Activated CD4-positive, alpha-beta T cell treated with anti-CD3 and anti-CD28 coated beads for 36 hours (primary cell): ENCODE measurements at regions not wholly inside any gene's neighbourhood (a gene's known extent, or its start where the extent isn't known, plus 50 kb on each side); places are given as distances from the start of the nearest gene placed in this dataset.

Experiments
- ATAC-seq: fragments of 200-7000 bp; cut with Tn5 transposase; one replicate; pipeline ENCODE4 v1.10.0; 2021; ENCODE audit warnings: mild to moderate bottlenecking, moderate library complexity
- CTCF ChIA-PET: fragments of 350-600 bp; sonication (Branson Sonifier 250); formaldehyde crosslinking; loops from one replicate; lab custom pipeline; 2021; ENCODE audit warnings: antibody characterized with exemption; lab: Charles Lee
- POLR2A ChIA-PET: fragments of 350-600 bp; sonication (Branson Sonifier 250); formaldehyde crosslinking; loops from one replicate; lab custom pipeline; 2021; ENCODE audit warnings: antibody characterized with exemption, inconsistent platforms; lab: Charles Lee
- DNase-seq: peaks from one replicate; pipeline ENCODE4 v3.0.0-alpha.2; 2020
- H3K27ac Mint-ChIP-seq: one replicate; pipeline ENCODE4 v1.8.0; 2021; ENCODE audit warnings: mixed read lengths
- H3K27me3 Mint-ChIP-seq: one replicate; pipeline ENCODE4 v1.8.0; 2021; ENCODE audit warnings: mixed read lengths
- H3K36me3 Mint-ChIP-seq: one replicate; pipeline ENCODE4 v1.8.0; 2021; ENCODE audit warnings: low read depth, mixed read lengths
- H3K4me1 Mint-ChIP-seq: one replicate; pipeline ENCODE4 v1.8.0; 2021; ENCODE audit warnings: mixed read lengths
- H3K4me3 Mint-ChIP-seq: one replicate; pipeline ENCODE4 v1.8.0; 2021; ENCODE audit warnings: mild to moderate bottlenecking, moderate library complexity, mixed read lengths
- H3K9me3 Mint-ChIP-seq: one replicate; pipeline ENCODE4 v1.8.0; 2021; ENCODE audit warnings: low read depth, mixed read lengths
- intact Hi-C, 2 experiments: fragments of 100-400 bp; cut with DNase I in 1 of 2; cut with micrococcal nuclease in 1 of 2; formaldehyde crosslinking; loops; one replicate each; pipeline versions ENCODE4 v1.14.2 to v1.15.1; 2022 to 2024; cut with DNase I, micrococcal nuclease

DNA sequence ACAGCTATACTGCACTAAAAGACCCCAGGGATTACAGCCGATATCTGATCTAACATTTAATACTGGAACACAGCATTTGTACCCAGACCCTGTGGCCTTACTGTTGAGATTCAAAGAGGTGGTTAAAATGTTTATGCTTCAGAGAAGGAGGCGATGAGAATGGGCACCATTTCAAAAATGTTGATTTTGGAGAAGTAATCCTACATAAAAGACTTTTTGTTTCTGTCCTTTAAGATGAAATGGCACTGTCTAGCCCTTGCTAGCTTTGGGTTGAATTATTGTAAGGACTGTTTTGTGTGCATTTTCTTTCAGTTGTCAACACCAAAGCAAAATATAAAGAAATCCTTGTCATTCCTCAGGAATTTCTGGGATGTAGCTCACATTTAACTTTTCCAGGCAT, 288.5 kb upstream of the ANKH start:
- POLR2A ChIA-PET = no interaction called here
- CTCF ChIA-PET = interaction anchor here (0.8 kb wide), 1 partner anchor 13 kb away, joined by 3 read pairs; no protein-coding TSS in a partner anchor
- no peak overlapping the region for H3K27ac Mint-ChIP-seq
- intact Hi-C loops = no loop called here
- H3K9me3 Mint-ChIP-seq = peaks cover 34% of the 10 kb centered on the region
- no peaks in the 10 kb centered on the region for H3K36me3 Mint-ChIP-seq
- ATAC-seq (no peak), DNase-seq (no peak)
- H3K27me3 Mint-ChIP-seq = no peaks in the 10 kb centered on the region
- no peak overlapping the region for H3K4me3 Mint-ChIP-seq
- no peaks in the 10 kb centered on the region for H3K4me1 Mint-ChIP-seq

DNA sequence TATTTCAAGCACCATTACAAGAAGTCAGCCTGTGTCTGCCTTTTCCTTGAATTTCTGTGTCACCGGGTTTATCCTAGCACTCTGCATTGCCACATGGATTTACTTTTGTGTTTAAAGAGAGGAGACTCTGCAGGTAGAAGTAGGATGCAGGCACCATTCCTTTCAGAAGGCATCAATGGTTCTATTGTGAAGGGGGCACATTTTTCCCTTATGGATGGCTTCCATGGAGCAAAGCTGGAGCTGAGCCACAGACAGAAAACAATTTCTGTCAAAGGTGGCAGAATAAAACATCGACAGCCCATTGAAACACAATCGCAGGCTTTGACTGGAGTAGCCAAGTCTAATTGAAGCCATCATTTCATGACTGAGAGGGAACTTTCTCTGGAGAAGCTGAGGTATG, 288.0 kb upstream of the ANKH start:
- ChIA-PET CTCF (interaction anchor here (0.8 kb wide), 1 partner anchor 14 kb away, joined by 3 read pairs; no protein-coding TSS in a partner anchor), POLR2A (no interaction called here)
- ATAC-seq = no peak

DNA sequence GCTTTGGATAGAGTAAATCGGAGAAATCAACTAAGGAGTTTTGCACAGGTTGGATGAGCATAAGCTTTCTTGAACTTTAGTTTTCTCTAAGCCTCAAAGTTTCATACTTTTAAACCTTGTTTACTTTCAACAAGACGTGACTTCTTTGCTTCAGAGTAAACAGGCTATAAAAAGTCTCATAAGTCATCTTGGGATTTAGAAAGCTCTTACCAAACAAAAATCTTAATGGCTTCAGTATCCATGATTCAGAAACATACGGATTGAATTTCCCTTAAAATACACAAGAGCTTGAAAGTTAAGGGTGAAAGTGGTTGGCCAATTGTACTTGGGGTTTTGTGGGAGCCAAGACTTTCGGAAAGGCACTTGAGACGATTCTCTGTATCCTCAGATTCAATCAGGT, 270.9 kb upstream of the ANKH start:
- ChIA-PET CTCF (interaction anchor here (0.9 kb wide), 1 partner anchor 11 kb away, joined by 4 read pairs; no protein-coding TSS in a partner anchor), POLR2A (no interaction called here)
- intact Hi-C loops = no loop called here
- H3K36me3 Mint-ChIP-seq = no peaks in the 10 kb centered on the region
- H3K27ac Mint-ChIP-seq = no peak overlapping the region
- H3K9me3 Mint-ChIP-seq = peaks cover 8% of the 10 kb centered on the region
- H3K4me3 Mint-ChIP-seq = no peak overlapping the region
- no peaks in the 10 kb centered on the region for H3K4me1 Mint-ChIP-seq
- ATAC-seq = no peak
- DNase-seq = no peak
- H3K27me3 Mint-ChIP-seq = no peaks in the 10 kb centered on the region

More for the DNA sequence above, 288.0 kb upstream of the ANKH start:
- H3K27ac Mint-ChIP-seq = no peak overlapping the region
- no peaks in the 10 kb centered on the region for H3K36me3 Mint-ChIP-seq
- no peaks in the 10 kb centered on the region for H3K27me3 Mint-ChIP-seq
- H3K9me3 Mint-ChIP-seq = peaks cover 30% of the 10 kb centered on the region
- no peak for DNase-seq
- intact Hi-C loops = no loop called here
- H3K4me3 Mint-ChIP-seq = no peak overlapping the region
- no peaks in the 10 kb centered on the region for H3K4me1 Mint-ChIP-seq

DNA sequence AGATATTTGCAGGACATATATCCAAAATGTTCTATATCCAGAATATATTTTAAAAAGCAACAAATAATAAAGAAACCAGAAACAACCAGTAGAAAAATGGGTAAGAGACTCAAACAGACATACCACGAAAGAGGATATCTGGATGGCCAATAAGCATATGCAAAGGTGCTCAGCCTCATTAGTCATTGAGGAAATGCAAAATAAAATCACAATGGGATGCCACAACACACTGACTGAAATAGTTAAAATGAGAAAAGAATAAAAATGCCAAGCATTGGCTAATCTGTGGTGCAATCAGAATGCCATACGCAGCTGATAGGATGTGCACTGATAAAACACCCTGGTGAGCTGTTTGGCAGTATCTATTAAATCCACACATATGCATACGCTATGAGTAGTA, 265.8 kb upstream of the ANKH start:
- DNase-seq = no peak
- Mint-ChIP-seq H3K27ac (no peak overlapping the region), H3K4me1 (no peaks in the 10 kb centered on the region), H3K36me3 (no peaks in the 10 kb centered on the region), H3K4me3 (no peak overlapping the region), H3K27me3 (no peaks in the 10 kb centered on the region), H3K9me3 (peaks cover 10% of the 10 kb centered on the region)
- ChIA-PET CTCF (no interaction called here), POLR2A (no interaction called here)
- intact Hi-C loops = no loop called here
- ATAC-seq = no peak

DNA sequence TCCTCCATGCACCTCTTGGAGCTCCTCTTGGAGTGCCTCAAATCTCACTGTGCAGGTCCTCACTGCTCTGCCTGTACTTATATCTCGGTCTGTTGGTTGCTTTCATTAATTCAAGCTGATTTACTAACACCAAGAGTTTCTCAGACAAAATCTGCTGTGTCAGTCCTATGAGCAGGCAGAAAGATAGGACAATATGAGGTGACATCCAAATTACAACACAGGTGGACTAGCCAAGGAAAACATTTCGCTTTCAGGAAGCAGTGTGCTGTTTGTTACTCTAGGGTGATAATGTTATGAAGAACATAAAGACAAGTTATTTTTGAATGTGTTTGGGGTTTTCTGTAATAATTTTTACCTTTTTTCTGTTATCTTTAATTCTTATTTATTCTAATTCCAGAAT, 264.1 kb upstream of the ANKH start:
- ChIA-PET CTCF (no interaction called here), POLR2A (no interaction called here)
- Mint-ChIP-seq H3K27me3 (no peaks in the 10 kb centered on the region), H3K36me3 (no peaks in the 10 kb centered on the region), H3K27ac (no peak overlapping the region), H3K4me3 (no peak overlapping the region), H3K9me3 (peaks cover 12% of the 10 kb centered on the region), H3K4me1 (no peaks in the 10 kb centered on the region)
- no peak for ATAC-seq
- intact Hi-C loops = no loop called here
- DNase-seq = no peak

DNA sequence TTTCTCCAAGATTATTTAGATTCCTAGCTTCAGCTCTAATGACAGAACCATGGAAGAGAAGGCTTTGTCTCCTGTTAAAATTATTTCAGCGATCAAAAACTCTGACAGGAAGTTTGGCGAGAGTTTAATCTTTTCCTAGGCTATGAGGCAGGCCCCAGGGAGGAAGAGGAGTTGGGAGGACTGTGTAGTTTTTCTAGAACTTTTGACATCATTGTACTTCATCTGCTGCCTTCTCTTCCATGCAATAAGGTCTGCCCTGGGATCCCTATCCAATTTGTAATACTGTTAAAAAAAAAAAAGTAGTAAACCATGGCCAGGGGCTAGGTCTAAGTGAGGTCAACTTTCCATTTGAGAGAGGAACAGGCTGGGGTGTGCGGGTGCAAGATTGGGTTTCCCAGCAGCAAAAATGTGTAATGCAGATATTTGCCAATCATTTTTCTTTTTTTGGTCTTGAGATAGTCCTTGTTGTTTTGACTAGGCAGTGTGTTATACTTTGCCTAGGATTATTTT, 261.9 kb upstream of the ANKH start:
- Mint-ChIP-seq H3K4me1 (no peaks in the 10 kb centered on the region), H3K4me3 (no peak overlapping the region), H3K27ac (no peak overlapping the region), H3K36me3 (no peaks in the 10 kb centered on the region), H3K9me3 (peaks cover 11% of the 10 kb centered on the region), H3K27me3 (no peaks in the 10 kb centered on the region)
- ATAC-seq (no peak), DNase-seq (no peak)
- ChIA-PET POLR2A (no interaction called here), CTCF (interaction anchor here (0.7 kb wide), 1 partner anchor 653 kb away, joined by 3 read pairs; no protein-coding TSS in a partner anchor)
- intact Hi-C loops = no loop called here

DNA sequence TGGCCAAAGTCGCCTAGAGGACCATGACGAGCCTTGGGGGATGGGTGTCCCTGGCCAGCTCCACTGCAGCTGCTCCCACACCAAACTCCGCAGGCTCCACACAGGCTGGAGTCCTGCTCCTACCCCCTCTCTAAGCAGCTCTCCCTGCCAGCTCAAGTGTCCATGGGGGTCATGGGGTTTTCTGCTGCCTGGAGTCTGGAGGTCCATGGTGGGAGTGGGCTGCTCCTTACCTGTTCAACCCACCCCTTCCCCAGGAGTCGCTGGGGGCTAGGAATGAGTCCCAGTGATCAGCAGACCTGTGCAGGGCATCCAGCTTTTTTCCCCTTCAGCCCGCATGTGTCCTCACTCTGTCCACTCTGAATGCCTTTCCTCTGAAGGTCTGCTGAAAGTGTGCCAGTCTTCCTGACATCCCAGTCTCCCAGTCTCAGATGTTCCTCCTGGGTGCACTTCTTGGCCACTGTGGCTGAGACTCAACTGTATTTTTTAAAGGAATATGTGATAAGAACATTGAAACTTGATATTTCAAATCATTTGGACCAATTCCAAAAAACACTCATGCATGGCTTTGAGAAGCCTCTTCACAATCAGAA, 261.3 kb upstream of the ANKH start:
- Mint-ChIP-seq H3K4me1 (no peaks in the 10 kb centered on the region), H3K27me3 (no peaks in the 10 kb centered on the region), H3K36me3 (no peaks in the 10 kb centered on the region), H3K9me3 (peaks cover 15% of the 10 kb centered on the region), H3K27ac (no peak overlapping the region), H3K4me3 (no peak overlapping the region)
- ATAC-seq (no peak), DNase-seq (no peak)
- intact Hi-C loops = no loop called here
- ChIA-PET CTCF (no interaction called here), POLR2A (no interaction called here)

DNA sequence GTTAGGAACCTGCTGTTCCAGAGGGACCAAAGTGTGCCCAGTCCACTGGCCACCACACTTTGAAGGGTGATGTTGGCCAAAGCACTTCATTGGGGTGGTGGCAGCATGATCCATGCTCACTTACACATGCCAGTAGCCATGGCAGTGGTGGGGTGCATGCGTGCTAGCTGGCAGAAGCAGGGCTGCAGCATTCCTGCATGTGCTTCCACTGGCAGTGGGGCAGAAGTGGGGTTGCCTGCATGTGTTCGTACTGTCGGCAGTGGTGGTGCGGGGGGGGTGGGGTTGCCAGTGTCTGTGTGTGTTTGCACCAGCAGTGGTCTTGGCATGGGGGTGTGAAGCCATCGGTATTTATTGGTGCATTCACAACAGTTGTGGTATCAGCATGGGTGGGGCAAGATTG, 260.3 kb upstream of the ANKH start:
- no peak for ATAC-seq
- H3K27me3 Mint-ChIP-seq = no peaks in the 10 kb centered on the region
- no peaks in the 10 kb centered on the region for H3K36me3 Mint-ChIP-seq
- CTCF ChIA-PET = no interaction called here
- POLR2A ChIA-PET = no interaction called here
- no peak overlapping the region for H3K4me3 Mint-ChIP-seq
- no peaks in the 10 kb centered on the region for H3K4me1 Mint-ChIP-seq
- intact Hi-C loops = no loop called here
- peaks cover 15% of the 10 kb centered on the region for H3K9me3 Mint-ChIP-seq
- DNase-seq = no peak
- no peak overlapping the region for H3K27ac Mint-ChIP-seq

DNA sequence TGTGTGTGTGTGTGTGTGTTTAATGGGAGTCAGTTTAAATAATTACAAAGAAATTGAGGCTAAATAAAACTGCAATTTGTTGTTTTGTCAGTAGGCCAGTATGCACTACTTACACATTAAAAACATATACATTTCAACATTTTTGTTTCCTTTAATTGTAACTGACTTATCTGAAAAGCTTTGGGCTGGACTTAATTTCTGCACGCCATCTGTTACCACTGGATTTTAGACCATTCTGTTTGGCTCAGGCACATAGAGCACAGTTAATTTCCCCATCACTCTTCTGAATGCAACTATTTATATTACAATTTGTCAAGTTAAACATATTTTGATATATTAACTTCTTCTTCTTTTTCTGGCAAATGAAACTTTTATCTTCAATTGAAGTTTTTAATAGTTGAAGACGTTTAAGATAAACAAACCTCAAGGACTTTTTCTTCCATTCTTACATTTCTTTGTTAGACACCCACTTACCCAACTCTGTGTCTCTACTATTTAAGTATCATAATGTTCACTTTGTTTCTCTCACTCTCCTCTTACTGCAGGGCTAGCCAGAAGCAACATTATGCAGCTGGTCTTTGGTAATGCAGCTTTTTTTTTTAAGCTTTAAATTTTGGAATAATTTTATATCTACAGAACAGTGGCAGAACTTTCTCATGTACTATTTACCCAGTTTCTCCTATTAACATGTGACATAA, 253.4 kb upstream of the ANKH start:
- ChIA-PET CTCF (no interaction called here), POLR2A (no interaction called here)
- DNase-seq (no peak), ATAC-seq (no peak)
- H3K4me3 Mint-ChIP-seq = no peak overlapping the region
- peaks cover 20% of the 10 kb centered on the region for H3K9me3 Mint-ChIP-seq
- intact Hi-C loops = no loop called here
- H3K27me3 Mint-ChIP-seq = no peaks in the 10 kb centered on the region
- H3K4me1 Mint-ChIP-seq = no peaks in the 10 kb centered on the region
- H3K36me3 Mint-ChIP-seq = no peaks in the 10 kb centered on the region
- H3K27ac Mint-ChIP-seq = no peak overlapping the region

DNA sequence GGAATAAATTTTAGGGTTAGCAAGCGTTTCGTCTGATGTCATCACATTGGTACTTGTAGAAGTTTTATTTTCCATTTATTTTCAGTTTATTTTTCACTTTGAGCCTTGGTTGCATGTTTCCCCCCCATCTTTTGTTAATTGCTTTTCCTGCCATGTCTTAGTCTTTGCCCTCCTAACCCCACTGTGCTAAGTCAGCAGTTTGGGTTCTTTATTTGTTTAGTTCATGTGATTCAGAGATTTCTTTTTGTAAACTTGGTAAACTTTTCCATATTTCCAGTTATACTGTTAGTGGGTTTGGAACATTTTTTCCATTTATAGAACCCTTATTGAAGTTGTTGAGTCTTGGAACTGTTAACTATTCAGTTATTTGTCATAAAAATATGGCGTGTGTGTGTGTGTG, 252.9 kb upstream of the ANKH start:
- H3K36me3 Mint-ChIP-seq = no peaks in the 10 kb centered on the region
- intact Hi-C loops = no loop called here
- no peak overlapping the region for H3K4me3 Mint-ChIP-seq

DNA sequence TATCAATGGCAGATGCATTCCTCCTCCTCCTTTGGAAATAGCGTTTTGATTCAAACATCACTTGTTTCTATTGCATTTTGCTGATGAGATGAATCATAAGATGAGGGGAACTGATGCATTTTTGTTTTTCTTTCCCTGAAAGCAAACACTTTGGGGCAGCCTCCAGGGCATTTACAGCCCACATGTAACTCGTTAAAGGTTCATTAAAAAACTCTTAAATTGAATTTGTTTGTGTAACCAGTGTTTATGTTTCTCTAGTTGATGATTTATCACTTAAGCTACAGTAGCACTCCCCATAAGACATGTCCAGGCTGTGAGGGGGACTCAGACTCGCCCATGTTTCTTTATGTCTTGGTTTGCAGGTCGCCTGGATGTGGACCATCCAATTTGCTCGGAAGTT, 246.1 kb upstream of the ANKH start:
- no peaks in the 10 kb centered on the region for H3K36me3 Mint-ChIP-seq
- no peak overlapping the region for H3K4me3 Mint-ChIP-seq
- ChIA-PET CTCF (interaction anchor here (1.1 kb wide), 1 partner anchor 11 kb away, joined by 5 read pairs; no protein-coding TSS in a partner anchor), POLR2A (no interaction called here)
- no peaks in the 10 kb centered on the region for H3K4me1 Mint-ChIP-seq
- no peaks in the 10 kb centered on the region for H3K27me3 Mint-ChIP-seq
- no peak for ATAC-seq
- no peak for DNase-seq
- H3K9me3 Mint-ChIP-seq = peaks cover 13% of the 10 kb centered on the region
- H3K27ac Mint-ChIP-seq = no peak overlapping the region
- intact Hi-C loops = no loop called here

More for the DNA sequence above, 252.9 kb upstream of the ANKH start:
- Mint-ChIP-seq H3K27ac (no peak overlapping the region), H3K4me1 (no peaks in the 10 kb centered on the region), H3K27me3 (no peaks in the 10 kb centered on the region), H3K9me3 (peaks cover 18% of the 10 kb centered on the region)
- POLR2A ChIA-PET = no interaction called here
- CTCF ChIA-PET = no interaction called here
- ATAC-seq (no peak), DNase-seq (no peak)

DNA sequence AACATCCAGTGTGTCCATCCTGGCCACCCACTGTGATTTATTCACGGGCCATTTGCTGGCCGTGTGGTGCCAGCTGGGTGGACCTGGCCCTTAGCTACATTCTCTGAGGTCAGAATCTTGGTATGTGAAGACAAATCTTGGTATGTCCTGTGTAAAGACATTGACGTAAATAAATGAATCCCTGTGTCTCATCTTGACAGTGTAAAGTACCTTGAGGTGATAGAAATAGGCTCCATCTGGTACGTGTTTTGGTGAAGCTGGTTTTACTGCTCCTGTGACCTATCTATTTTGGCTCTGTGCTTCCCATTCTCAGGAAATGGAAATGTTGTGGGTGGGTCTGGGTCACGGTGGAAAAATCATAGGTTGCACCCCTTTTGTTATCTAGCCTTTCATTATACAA, 245.4 kb upstream of the ANKH start:
- Mint-ChIP-seq H3K36me3 (no peaks in the 10 kb centered on the region), H3K27ac (no peak overlapping the region), H3K27me3 (no peaks in the 10 kb centered on the region), H3K4me3 (no peak overlapping the region), H3K4me1 (no peaks in the 10 kb centered on the region), H3K9me3 (peaks cover 9% of the 10 kb centered on the region)
- no peak for ATAC-seq
- DNase-seq = no peak
- intact Hi-C loops = no loop called here
- ChIA-PET CTCF (interaction anchor here (0.8 kb wide), 1 partner anchor 10 kb away, joined by 3 read pairs; no protein-coding TSS in a partner anchor), POLR2A (no interaction called here)
